ENCODE measurements at regions not wholly inside any gene's neighbourhood (a gene's known extent, or its start where the extent isn't known, plus 50 kb on each side); places are given as distances from the start of the nearest gene placed in this dataset.

DNA sequence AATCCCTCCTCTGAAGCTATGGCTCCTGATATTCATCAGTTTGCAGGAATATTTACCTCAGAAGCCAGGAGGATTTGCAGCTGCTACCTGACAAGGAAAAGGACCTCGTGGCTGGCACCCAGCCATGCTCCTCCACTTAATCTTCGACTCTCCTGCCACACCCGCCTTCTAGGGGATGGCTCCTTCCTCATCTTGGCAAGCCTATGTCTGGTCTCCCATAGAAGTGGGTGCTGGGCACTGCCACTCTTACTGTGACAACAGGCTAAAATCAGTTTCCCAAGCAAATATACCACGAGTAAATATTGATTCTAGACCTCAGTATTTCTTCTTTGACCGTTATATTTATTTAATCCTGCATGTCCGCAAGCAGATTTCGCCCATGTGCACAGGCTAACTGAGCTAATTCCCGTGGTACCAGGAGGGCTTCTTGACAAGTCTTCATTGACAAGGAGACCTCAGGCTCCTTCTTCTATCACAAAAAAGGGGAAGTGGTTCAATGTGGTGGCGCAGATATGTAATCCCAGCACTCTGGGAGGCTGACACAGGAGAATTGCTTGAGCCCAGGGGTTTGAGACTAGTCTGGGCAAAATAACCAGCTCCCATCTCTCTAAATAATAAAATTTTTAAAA, 52.6 kb upstream of the DCTD start:
- no peak for DNase-seq

DNA sequence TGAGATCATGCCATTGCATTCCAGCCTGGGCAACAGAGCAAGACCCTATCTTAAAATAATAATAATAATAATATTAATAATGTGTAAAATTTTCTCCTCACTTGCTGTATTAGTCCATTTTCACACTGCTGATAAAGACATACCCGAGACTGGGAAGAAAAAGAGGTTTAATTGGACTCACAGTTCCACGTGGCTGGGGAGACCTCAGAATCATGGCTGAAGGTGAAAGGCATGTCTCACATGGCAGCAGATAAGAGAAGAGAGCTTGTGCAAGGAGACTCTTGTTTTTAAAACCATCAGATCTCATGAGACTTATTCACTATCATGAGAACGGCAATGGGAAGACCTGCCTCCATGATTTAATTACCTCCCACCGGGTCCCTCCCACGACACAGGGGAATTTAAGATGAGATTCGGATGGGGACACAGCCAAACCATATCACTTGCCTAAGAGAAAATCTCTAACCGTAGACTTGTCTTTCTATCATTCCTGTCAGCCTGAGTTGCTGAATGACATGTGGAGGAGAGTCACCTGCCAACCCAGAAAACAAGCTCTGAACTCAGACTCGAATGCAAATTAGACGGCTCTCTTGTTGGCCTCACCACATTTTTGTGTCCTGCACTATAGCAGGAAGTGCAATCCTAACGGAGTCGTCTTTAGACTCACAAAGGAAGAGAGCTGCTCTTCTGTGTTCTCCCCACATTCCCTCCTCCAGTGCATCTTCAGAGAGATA, 51.9 kb upstream of the DCTD start:
- DNase-seq = no peak

GRCh38 chr4:182967403-182967802, 50.2 kb upstream of the DCTD start:
- no peak for DNase-seq

Measured in T-helper 2 cell (primary cell).